Spinal cord (tissue), 9 donors: ENCODE measurements at regions not wholly inside any gene's neighbourhood (a gene's known extent, or its start where the extent isn't known, plus 50 kb on each side); places are given as distances from the start of the nearest gene placed in this dataset.

Source experiments
- DNase-seq, 6 donors: peaks; one replicate each; pipeline versions ENCODE4 v3.0.0 to v3.0.0-alpha.2; 2013 to 2015; ENCODE audit warnings: low spot score in 6 of 6, low read depth in 4 of 6
- H3K27ac ChIP-seq: one replicate; pipeline ENCODE4 v1.5.1; 2013; ENCODE audit warnings: low read depth, low read length, control low read depth
- H3K27me3 ChIP-seq: one replicate; pipeline ENCODE4 v1.6.1; 2013; ENCODE audit warnings: low read length; ENCODE audit not compliant: control insufficient read depth, insufficient read depth
- H3K36me3 ChIP-seq: one replicate; pipeline ENCODE4 v1.6.1; 2013; ENCODE audit warnings: low read length; ENCODE audit not compliant: control insufficient read depth, insufficient read depth
- H3K4me1 ChIP-seq: one replicate; pipeline ENCODE4 v1.6.1; 2013; ENCODE audit warnings: low read length; ENCODE audit not compliant: control insufficient read depth, insufficient read depth
- H3K4me3 ChIP-seq: one replicate; pipeline ENCODE4 v1.5.1; 2013; ENCODE audit warnings: low read depth, low read length, control low read depth
- H3K9me3 ChIP-seq: one replicate; pipeline ENCODE4 v1.6.1; 2013; ENCODE audit warnings: low read length; ENCODE audit not compliant: control insufficient read depth, insufficient read depth
- WGBS: methylation state at CpG from one replicate; pipeline ENCODE4 v1.1.5; 2013; ENCODE audit warnings: missing lambda C conversion rate; ENCODE audit not compliant: insufficient coverage; 5-methylcytosine and 5-hydroxymethylcytosine counted together
- donor health status: healthy.

- no peaks in the 10 kb centered on the region for H3K9me3 ChIP-seq
- H3K4me1 ChIP-seq, result peaks cover 5% of the 10 kb centered on the region
- H3K36me3 ChIP-seq, result no peaks in the 10 kb centered on the region
- peak in 3 of 6 donors; percentile 7 to 56 (median 54) for DNase-seq
- 48% methylated on average over 2 of the region's 9 CpGs for WGBS
- H3K4me3 ChIP-seq, result no peak overlapping the region
- H3K27ac ChIP-seq, result peak overlapping the region; percentile 52
- H3K27me3 ChIP-seq, result no peaks in the 10 kb centered on the region
Measured at GRCh38 chr4:38223782-38224236, 263.6 kb downstream of the PTTG2 start.

- Histone ChIP-seq H3K36me3 (no peaks in the 10 kb centered on the region), H3K4me3 (no peak overlapping the region), H3K9me3 (no peaks in the 10 kb centered on the region), H3K27me3 (no peaks in the 10 kb centered on the region), H3K4me1 (peaks cover 5% of the 10 kb centered on the region), H3K27ac (no peak overlapping the region)
- DNase-seq, result no peak
- WGBS, result 75% methylated on average over 1 of the region's 3 CpGs
Measured at GRCh38 chr4:38224850-38225249, 264.7 kb downstream of the PTTG2 start.

GRCh38 chr4:38226170-38226569, 266.0 kb downstream of the PTTG2 start:
- Histone ChIP-seq H3K4me1 (peaks cover 5% of the 10 kb centered on the region), H3K36me3 (no peaks in the 10 kb centered on the region), H3K27ac (no peak overlapping the region), H3K4me3 (no peak overlapping the region), H3K27me3 (no peaks in the 10 kb centered on the region), H3K9me3 (no peaks in the 10 kb centered on the region)
- WGBS, result 83% methylated on average over 2 of the region's 2 CpGs
- DNase-seq, result no peak

- Histone ChIP-seq H3K27me3 (no peaks in the 10 kb centered on the region), H3K36me3 (no peaks in the 10 kb centered on the region), H3K4me3 (no peak overlapping the region), H3K9me3 (no peaks in the 10 kb centered on the region), H3K4me1 (no peaks in the 10 kb centered on the region), H3K27ac (no peak overlapping the region)
- WGBS, result 70% methylated on average over 9 of the region's 10 CpGs
- no peak for DNase-seq
Measured at GRCh38 chr4:38230121-38230801, 270.1 kb downstream of the PTTG2 start.

GRCh38 chr4:38230821-38231563, 270.8 kb downstream of the PTTG2 start:
- Histone ChIP-seq H3K4me1 (no peaks in the 10 kb centered on the region), H3K4me3 (no peak overlapping the region), H3K9me3 (no peaks in the 10 kb centered on the region), H3K27ac (no peak overlapping the region), H3K27me3 (no peaks in the 10 kb centered on the region), H3K36me3 (no peaks in the 10 kb centered on the region)
- WGBS, result 97% methylated on average over 7 of the region's 7 CpGs
- no peak for DNase-seq

GRCh38 chr4:38231626-38232025, 271.4 kb downstream of the PTTG2 start:
- Histone ChIP-seq H3K4me3 (no peak overlapping the region), H3K27ac (no peak overlapping the region), H3K9me3 (no peaks in the 10 kb centered on the region), H3K27me3 (no peaks in the 10 kb centered on the region), H3K36me3 (no peaks in the 10 kb centered on the region), H3K4me1 (no peaks in the 10 kb centered on the region)
- 98% methylated on average over 4 of the region's 4 CpGs for WGBS
- DNase-seq, result no peak

- H3K9me3 ChIP-seq, result no peaks in the 10 kb centered on the region
- DNase-seq, result no peak
- H3K27me3 ChIP-seq, result no peaks in the 10 kb centered on the region
- H3K36me3 ChIP-seq, result no peaks in the 10 kb centered on the region
- H3K4me1 ChIP-seq, result no peaks in the 10 kb centered on the region
- no peak overlapping the region for H3K4me3 ChIP-seq
- no peak overlapping the region for H3K27ac ChIP-seq
Measured at GRCh38 chr4:38232741-38233140, 272.5 kb downstream of the PTTG2 start.

GRCh38 chr4:38233727-38234480, 273.7 kb downstream of the PTTG2 start:
- no CpG with 5 or more reads among the region's 6 CpGs for WGBS

GRCh38 chr4:38235354-38235753, 275.2 kb downstream of the PTTG2 start:
- no CpG with 5 or more reads among the region's 3 CpGs for WGBS
- Histone ChIP-seq H3K36me3 (no peaks in the 10 kb centered on the region), H3K27ac (no peak overlapping the region), H3K4me3 (no peak overlapping the region), H3K9me3 (no peaks in the 10 kb centered on the region), H3K4me1 (no peaks in the 10 kb centered on the region), H3K27me3 (no peaks in the 10 kb centered on the region)
- no peak for DNase-seq

More at GRCh38 chr4:38233727-38234480, 273.7 kb downstream of the PTTG2 start:
- no peak for DNase-seq
- Histone ChIP-seq H3K9me3 (no peaks in the 10 kb centered on the region), H3K27me3 (no peaks in the 10 kb centered on the region), H3K4me3 (no peak overlapping the region), H3K4me1 (no peaks in the 10 kb centered on the region), H3K36me3 (no peaks in the 10 kb centered on the region), H3K27ac (no peak overlapping the region)
